Middle frontal gyrus (tissue), 1 donor: ENCODE measurements at regions not wholly inside any gene's neighbourhood (a gene's known extent, or its start where the extent isn't known, plus 50 kb on each side); places are given as distances from the start of the nearest gene placed in this dataset.

Experiments
- DNase-seq: peaks from one replicate; pipeline ENCODE4 v3.0.0-alpha.2; 2015; ENCODE audit warnings: low spot score; ENCODE audit errors: extremely low spot score

DNA sequence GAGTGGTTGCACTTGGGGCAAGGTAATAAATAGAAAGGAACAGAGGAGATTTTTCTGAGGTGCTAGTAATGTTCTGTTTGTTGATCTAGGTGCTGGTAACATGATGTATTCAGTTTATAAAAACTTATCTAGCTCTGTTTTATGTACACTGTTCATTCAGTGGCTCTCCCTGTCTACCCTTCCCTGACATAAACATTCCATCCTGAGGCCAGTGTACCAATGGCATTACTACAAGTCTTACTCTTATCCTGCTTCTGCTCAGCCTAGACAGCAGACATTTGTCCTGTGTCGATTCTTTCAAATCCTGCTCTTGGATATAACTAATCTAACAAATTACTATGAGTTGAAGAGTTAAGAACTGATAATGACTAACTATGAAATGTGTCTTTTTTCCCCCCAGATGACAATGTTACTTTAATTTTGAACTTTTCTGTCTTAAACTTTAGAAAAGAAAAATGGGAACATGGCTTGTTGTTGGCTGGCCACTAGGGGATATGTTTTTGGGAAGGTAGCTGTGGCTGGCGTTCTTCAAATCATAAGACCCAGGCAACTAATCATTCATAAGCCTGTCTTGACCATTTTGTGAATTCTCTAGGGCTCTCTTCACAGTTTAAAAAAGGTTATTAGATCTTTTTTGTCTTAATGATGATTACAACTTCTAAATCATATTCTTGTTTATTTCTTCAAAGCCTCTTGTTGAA, 390.9 kb downstream of the PBX1 start:
- no peak for DNase-seq

DNA sequence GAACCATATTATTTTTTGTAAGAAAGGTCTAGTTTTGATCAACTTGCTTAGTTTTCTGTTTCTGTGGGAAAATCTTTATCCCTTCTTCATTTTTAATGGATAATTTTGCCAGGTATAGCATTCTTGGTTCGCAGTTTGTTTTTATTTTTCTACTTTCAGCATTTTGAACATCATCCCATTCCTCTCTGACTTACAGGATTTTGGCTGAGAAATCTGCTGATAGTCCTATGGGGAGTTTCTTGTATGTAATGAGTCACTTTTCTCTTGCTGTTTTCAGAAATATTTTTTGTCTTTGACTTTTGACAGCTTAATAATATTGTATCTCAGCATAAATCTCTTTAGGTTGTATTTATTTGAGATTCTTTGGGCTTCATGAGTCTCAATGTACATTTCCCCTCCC, 389.1 kb downstream of the PBX1 start:
- DNase-seq = no peak

DNA sequence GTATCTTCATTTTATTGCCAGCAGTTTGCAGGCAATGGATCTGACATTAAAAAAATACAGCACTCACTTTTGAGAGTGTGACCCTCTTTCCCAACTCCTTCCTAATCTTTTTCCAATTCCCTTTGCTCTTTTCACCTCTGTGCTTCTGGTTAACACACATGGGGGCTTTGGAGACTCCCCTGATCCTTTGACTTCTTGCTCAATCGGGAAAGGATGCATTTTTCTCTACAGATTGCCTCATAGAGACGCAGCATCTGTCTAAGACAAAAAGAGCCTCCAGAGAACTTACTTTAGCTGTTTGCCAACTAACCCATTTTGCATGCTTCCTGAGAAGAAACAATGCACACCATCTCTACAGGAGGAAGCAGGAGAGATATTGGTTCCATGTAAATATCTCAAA, 378.3 kb downstream of the PBX1 start:
- DNase-seq = no peak

DNA sequence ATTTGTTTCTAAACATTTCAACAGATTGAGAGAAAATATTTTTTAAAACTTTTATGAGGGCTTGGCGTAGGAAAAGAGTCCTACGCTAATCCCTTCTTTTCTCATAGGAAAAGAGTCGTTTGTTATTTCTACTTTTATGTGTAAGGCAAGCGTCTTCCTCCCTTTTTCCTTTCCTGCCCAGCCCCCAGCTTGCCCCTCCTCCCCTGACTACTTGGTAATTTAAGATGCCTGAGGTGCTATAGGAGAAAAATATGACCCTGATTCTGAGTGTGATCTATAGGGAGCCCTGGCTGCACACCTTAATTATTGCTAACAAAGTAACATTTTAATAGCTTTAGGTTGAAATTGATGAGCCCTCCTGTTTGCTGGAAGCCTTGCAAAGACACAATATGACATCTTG, 373.6 kb downstream of the PBX1 start:
- DNase-seq = no peak

DNA sequence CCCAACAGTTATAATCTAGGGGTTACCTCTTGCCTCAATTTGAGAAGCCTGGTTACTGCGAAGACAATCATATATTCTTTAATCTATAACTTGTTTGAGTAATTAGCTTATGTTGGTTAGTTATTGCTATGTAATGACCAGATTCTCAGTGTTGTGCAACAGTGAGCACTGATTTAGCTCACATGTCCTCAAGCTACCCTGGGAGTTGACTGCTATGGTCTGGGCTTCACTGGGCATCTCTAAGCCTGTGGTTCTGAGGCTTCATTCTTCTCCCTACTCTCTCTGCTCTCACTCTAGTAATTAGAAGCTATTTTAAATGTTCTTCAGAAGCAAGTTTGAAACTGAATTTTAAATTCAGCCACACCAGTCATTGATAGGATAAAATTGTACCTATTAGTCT, 371.8 kb downstream of the PBX1 start:
- no peak for DNase-seq

DNA sequence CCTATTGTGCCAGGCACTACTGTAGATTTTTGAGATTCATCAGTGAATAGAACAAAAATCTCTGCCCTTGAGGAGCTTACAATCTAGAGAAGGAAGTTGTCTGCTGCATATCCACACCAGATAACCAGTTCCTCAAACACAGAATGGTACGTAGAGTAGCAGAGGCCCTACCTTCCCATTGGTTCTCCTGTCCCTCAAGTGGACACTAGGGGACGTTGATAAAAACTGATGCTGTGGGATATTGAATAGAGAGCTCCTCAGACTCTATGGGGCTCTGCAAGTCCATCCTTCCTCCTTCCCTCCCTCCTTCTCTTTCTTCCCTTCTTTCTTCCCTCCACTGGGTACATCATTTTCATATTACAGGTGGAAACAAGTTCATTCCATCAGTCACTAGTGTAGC, 371.3 kb downstream of the PBX1 start:
- no peak for DNase-seq

DNA sequence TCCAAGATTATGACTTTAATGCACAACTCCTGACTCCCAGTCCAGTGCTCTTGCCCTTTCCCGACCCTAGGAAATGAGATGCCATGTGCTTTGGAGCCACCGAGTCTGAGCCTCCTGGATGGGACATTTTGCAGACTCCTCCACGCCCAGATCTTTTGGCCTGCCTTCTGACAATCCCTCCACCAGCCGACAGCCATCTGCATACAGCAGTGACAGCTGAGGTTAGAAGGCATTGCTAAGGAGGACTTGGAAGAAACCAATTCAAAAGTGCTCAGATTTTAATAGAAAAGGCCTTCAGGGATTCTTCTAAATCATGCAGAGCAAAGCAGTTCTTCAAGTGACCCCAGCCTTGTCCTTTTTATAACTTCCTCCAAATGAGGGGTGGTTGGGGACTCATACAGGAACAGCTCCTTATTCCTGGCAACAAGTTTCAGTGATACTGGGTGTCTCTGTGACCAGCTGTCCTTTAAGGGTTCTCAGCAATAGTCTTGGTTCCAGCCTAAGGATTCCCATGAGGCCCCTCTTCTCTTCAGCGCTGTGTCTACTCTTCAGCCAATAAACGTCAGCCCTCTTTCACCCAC, 369.3 kb downstream of the PBX1 start:
- DNase-seq = no peak

DNA sequence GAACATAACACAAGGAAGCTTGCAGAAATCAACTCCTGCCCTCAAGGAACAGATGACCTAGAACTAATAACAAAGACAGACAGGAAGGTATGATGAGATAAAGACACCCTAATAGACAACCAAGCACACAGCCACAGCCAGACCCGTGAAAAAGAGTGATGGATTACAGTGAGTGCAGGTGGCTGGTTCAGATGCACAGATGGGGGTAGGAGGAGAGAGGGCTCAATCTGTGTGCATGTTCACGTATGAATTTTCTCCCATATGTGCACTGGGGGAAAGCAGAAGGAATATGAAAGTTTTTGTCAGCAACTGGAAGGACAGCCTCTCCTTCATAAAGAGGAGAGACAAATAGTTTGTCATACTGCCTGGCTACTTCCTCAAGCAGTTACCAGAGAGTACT, 367.1 kb downstream of the PBX1 start:
- no peak for DNase-seq

DNA sequence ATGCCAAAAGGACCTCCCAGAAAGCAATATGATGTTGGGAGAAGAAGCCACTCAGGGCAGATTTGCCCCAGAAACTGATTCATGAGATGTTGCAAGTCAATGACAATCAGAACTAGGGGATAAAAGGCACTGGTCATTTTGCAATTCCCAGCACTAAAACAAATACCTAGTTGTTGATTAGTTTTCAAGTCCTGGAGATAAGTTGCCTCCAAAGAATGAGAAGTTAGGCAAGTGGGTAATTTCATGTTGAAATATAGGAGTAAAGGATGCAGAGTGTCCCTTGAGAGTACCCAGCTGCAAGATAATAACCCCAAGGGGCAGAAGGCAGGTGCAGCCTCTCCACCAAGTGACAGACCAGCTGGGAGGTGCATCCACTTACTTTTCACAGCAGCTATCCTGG, 363.6 kb downstream of the PBX1 start:
- no peak for DNase-seq

DNA sequence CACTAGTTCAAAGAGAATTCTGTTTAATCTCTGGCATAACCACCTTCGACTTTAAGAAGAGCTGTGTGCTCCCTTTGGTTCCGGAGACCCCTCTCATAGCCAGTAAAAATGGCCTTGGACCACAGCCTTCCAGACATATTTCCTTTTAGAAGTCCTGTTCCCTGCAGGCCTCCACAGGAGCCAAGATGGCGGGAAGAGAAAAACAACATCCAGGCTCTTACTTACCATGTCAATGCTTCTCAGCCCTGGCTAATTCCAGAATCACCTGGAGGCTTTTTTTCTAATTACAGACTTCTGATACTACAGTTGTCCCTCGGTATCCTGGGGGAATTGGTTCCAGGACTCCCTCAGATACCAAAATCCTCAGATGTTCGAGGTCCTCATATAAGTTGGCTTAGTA, 362.5 kb downstream of the PBX1 start:
- no peak for DNase-seq

DNA sequence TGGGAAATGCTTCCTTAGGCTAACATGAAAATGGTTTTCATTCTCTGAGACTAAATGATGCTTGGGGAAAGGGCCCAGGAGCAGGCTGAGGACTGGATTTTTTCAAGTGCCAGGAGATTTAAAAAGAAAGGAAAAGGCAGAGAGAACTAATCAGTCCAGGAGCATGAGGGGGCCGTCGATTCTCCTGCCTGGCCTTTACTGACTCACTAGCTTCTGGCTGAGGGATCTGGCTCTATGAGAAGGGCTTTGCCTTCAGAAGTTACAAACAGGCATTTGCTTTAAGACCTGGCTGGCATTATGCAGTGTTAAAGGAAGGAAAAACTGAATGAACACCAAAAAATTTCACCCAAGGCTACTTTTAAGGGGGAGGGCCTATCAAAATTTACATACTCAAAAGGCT, 359.2 kb downstream of the PBX1 start:
- DNase-seq = no peak

DNA sequence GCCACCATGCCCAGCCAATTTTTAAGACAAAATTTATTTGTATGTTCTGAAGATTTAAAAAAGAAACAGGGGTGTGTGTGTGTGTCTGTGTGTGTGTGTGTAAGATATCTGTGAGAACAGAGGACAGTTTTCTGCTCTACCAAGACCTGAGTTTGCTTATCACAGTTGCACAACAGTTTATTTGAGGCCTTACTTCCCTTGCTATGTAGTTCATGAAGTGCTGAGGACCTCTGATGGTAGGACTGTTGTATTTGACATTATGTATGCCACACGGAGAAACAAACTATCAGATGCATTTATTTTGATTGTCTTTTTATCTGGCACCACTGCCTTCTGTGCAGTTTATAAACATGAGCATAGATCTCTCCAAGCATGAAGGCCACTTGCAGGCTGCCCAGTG, 355.2 kb downstream of the PBX1 start:
- DNase-seq = no peak

DNA sequence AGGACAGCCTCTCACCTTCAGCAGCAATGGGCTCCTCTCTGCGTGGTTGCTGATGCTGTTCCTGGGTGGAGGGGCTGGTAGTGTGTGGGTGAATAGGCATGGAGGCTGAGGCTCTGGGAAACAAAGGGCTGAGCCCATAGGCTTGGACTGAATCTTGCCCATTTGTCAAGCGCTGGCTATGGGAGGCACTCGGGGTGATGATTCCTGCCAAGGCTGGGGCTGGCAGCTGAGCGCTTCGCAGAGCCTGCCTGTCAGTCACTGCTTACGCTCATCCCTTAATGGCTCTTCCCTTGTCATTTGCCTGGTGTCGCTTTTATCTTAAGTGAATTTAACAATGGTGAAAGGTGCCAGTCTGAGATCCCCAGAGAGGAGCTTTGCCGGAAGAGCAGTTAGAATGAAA, 353.3 kb downstream of the PBX1 start:
- no peak for DNase-seq

DNA sequence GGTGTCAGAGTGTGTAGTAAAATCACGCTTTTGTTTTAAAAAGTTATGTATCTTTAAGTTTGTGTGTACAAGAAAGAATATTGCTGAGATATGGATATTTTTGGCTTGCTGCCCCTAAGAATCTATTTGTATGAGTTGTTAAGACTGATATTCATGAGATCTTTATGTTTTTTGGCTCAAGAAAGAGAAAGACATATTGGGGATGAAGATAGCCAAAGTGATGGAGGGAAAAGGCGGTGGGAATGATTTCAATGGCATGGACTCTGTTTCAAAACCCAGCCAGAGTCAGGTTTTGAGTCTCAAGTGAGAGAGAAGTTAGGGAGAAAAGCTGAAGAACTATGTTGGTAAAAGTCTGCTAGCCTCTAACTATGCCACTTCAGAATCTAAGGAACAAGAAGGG, 351.7 kb downstream of the PBX1 start:
- DNase-seq = no peak

DNA sequence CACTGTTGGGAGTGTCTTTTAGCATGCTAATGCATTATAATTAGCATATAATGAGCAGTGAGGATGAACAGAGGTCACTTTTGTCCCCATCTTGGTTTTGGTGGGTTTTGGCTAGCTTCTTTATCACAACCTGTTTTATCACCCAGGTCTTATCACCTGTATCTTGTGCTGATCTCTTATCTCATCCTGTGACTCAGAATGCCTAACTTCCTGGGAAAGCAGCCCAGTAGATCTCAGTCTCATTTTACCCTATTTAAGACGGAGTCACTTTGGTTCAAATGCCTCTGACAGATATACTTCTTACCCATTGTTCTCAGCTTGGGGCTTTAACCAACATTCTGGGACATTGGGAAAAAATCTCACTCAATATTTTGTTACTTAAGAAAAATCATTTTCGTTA, 348.7 kb downstream of the PBX1 start:
- DNase-seq = no peak

DNA sequence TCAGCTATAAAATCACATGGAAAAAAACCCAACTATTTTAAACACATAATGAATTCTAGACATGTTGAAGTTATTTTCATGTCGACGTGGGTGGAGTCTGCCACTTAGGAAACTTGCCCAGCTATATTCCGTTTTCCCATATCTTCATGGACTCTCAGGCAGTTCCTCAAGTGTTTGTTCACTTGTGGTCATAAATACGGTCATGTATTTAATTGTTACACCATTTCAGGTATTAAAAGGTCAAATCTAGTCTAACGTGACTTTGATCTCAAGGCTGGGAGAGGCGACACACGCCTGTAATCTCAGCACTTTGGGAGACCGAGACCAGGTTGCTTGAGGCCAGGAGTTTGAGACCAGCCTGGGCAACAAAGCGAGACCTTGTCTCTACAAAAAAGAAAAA, 346.9 kb downstream of the PBX1 start:
- DNase-seq = no peak

DNA sequence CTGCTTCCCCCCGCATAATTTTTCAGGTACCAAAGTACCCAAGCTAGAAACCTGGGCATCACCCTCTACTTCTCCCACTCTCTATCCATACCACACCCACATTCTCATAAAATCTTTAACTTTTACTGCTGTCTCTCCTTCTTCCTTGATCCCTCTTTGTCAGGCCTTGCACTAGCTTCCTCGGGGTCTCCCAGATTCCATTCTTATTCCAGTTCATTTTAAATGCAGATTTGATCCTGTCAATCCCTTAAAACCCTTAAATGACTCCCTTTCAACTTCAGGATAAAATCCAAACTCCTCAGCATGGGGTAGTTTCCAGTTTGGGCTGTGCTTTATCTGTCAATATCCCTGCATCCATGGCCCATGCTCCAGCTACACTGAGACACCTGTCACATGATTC, 343.5 kb downstream of the PBX1 start:
- DNase-seq = no peak
